Breast epithelium (tissue), 3 donors: ENCODE measurements at regions not wholly inside any gene's neighbourhood (a gene's known extent, or its start where the extent isn't known, plus 50 kb on each side); places are given as distances from the start of the nearest gene placed in this dataset.

Experiments used
- CTCF ChIP-seq, 3 donors: fragments of 450-650 bp; IDR thresholded peaks; one replicate each; pipeline ENCODE4 v1.5.1; 2016 to 2017; ENCODE audit warnings: antibody characterized with exemption in 3 of 3, mild to moderate bottlenecking in 3 of 3, moderate library complexity in 3 of 3
- POLR2A ChIP-seq: fragments of 450-650 bp; IDR thresholded peaks from one replicate; pipeline ENCODE4 v1.6.1; 2016; ENCODE audit warnings: antibody characterized with exemption, mild to moderate bottlenecking, moderate library complexity

GRCh38 chr2:16058747-16059358, 118.5 kb downstream of the MYCN start:
- TF ChIP-seq CTCF (IDR thresholded peaks at IDR 0.05) (no peak), POLR2A (no peak)
